Lower leg skin (tissue), 4 donors: ENCODE measurements at regions not wholly inside any gene's neighbourhood (a gene's known extent, or its start where the extent isn't known, plus 50 kb on each side); places are given as distances from the start of the nearest gene placed in this dataset.

Source experiments
- DNase-seq, 2 donors: peaks; one replicate each; pipeline ENCODE4 v3.0.0-alpha.2; 2019; ENCODE audit warnings: low spot score in 2 of 2
- H3K4me3 ChIP-seq: fragments of 200-600 bp; sonication (generic); 2 replicates; pipeline ENCODE4 v1.5.1; 2017; ENCODE audit warnings: mild to moderate bottlenecking, low read depth; ENCODE audit not compliant: poor library complexity, severe bottlenecking
- POLR2A ChIP-seq, 2 donors: fragments of 450-650 bp; IDR thresholded peaks; one replicate each; pipeline ENCODE4 v1.6.1; 2016 to 2017; ENCODE audit warnings: antibody characterized with exemption in 2 of 2, mild to moderate bottlenecking in 1 of 2, moderate library complexity in 1 of 2
- whole genome bisulfite sequencing, 2 donors: methylation state at CpG; one replicate each; pipeline ENCODE4 v1.1.5; 2018; 5-methylcytosine and 5-hydroxymethylcytosine counted together
- intact Hi-C: fragments of 100-400 bp; cut with DNase I; formaldehyde crosslinking; loops from one replicate; pipeline ENCODE4 v1.15.0; 2023; ENCODE audit warnings: low total_unique reads
- TF ChIP-seq, protein P1 (sequence below), 3 donors: fragments of 450-650 bp; IDR thresholded peaks; one replicate each; pipeline ENCODE4 v1.5.1; 2016; ENCODE audit warnings: antibody characterized with exemption in 3 of 3, mild to moderate bottlenecking in 3 of 3, moderate library complexity in 2 of 3

DNA sequence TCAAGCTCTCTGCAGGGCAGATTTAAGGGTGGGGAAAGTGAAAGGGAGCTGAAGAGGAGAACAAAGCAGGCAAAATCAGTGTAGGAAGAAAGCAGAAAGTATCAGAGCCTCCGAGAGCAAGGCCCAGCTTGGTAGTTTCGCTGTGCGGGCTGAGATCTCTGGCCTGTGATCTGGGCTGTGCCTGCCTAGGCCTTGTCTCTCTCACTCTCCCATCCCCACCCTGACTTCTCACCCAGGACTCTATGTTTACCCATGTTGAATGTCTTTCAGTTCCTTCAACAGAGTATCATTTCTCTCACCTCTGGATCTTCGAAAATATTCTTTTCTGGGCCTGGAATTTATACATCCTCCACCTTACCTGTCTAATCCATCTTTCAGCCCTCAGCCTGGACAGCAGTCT, 391.3 kb downstream of the FOXO1 start:
- no peak for DNase-seq
- TF ChIP-seq, protein P1, sequence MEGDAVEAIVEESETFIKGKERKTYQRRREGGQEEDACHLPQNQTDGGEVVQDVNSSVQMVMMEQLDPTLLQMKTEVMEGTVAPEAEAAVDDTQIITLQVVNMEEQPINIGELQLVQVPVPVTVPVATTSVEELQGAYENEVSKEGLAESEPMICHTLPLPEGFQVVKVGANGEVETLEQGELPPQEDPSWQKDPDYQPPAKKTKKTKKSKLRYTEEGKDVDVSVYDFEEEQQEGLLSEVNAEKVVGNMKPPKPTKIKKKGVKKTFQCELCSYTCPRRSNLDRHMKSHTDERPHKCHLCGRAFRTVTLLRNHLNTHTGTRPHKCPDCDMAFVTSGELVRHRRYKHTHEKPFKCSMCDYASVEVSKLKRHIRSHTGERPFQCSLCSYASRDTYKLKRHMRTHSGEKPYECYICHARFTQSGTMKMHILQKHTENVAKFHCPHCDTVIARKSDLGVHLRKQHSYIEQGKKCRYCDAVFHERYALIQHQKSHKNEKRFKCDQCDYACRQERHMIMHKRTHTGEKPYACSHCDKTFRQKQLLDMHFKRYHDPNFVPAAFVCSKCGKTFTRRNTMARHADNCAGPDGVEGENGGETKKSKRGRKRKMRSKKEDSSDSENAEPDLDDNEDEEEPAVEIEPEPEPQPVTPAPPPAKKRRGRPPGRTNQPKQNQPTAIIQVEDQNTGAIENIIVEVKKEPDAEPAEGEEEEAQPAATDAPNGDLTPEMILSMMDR (IDR thresholded peaks at IDR 0.05): no peak
- no peak for TF ChIP-seq POLR2A (IDR thresholded peaks at IDR 0.05)
- WGBS, 2 donors: 99% methylated on average over 4 of the region's 4 CpGs
- intact Hi-C loops: no loop called here
- H3K4me3 ChIP-seq: no peak overlapping the region

DNA sequence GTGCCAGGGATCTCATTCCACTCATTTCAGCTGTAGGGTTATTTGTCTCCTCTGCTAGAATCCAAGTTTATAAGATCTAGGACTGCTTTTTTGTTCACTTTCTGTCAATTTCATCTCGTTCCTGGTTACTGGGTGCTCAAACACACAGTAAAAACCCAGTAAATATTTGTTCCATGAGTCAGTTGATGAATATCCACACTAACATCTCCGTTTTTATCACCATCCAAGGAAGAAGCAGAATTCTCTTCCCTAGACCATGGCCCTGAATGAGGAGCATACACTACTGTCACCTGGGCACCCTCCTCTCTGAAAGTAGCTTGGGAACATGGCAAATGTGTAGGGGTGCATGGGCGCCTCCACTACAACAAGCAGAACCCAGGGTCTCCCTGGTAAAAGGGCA, 390.8 kb downstream of the FOXO1 start:
- no peak for DNase-seq
- WGBS, 2 donors: 88 to 97% methylated on average over 3 of the region's 3 CpGs
- intact Hi-C loops: no loop called here
- TF ChIP-seq, protein P1 (IDR thresholded peaks at IDR 0.05): no peak
- TF ChIP-seq POLR2A (IDR thresholded peaks at IDR 0.05): no peak
- H3K4me3 ChIP-seq: no peak overlapping the region

DNA sequence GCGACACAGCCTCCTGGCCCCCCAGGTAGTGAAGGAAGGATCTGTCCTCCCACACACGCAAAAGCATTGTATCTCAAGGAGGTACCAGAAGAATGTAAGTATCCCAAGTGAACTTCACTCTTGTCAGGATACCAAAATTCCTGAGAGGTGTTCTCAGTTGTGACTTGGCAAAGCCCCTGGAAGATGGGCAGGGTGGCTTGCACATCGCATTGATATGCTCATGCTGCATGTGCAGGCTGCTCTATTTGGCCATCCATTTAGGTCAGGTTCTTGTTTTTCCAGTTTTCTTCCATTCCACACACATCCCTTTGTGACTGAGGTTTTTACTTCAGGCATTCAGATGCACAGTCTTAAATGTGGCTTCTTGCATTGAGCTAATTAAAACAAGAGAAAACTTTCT, 382.8 kb downstream of the FOXO1 start:
- intact Hi-C loops: no loop called here
- no peak for DNase-seq
- 56 to 59% methylated on average over 3 of the region's 3 CpGs for WGBS, 2 donors
- no peak overlapping the region for H3K4me3 ChIP-seq
- TF ChIP-seq, protein P1 (IDR thresholded peaks at IDR 0.05): no peak
- no peak for TF ChIP-seq POLR2A (IDR thresholded peaks at IDR 0.05)

DNA sequence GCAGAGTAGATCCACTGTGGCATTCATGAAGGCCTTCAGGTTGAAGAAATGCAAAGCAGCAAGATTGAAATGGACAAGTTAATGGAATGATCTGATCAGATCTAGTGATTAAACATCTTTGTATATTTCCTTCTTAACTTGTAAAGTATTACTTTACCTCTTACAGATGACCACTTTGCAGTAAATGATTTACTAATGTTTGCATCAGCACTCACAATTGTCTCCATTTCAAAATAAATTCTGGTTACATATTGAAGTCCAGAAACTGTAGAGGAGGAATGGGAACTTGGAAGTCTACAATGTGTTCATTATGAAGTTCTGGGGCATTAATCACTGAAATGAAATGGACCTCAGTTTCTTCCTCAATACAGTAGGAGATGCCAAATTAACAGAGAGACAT, 380.8 kb downstream of the FOXO1 start:
- no peak for TF ChIP-seq POLR2A (IDR thresholded peaks at IDR 0.05)
- TF ChIP-seq, protein P1 (IDR thresholded peaks at IDR 0.05): no peak
- H3K4me3 ChIP-seq: no peak overlapping the region
- no peak for DNase-seq
- intact Hi-C loops: no loop called here

DNA sequence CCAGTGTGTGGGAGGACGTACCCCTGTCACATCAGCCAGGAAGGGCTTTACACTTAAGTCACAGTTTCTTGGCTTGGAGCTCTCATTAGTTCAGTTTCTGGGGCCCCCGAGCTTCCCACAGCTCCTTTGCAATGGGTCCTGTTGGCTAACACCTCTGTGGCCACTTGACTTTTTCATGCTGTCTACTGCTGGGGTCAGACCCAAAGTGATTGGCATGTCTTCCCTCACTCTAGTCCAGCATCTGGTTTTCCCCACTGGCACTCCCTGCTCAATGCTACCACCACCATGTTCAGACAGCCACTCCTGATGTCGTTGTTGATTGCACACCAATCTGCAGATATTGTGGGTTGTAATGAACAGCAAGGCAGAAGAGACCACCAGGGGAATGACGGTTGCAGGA, 379.0 kb downstream of the FOXO1 start:
- TF ChIP-seq, protein P1 (IDR thresholded peaks at IDR 0.05): no peak
- TF ChIP-seq POLR2A (IDR thresholded peaks at IDR 0.05): no peak
- WGBS, 2 donors: 87 to 94% methylated on average over 4 of the region's 4 CpGs
- no peak overlapping the region for H3K4me3 ChIP-seq
- intact Hi-C loops: no loop called here
- no peak for DNase-seq

DNA sequence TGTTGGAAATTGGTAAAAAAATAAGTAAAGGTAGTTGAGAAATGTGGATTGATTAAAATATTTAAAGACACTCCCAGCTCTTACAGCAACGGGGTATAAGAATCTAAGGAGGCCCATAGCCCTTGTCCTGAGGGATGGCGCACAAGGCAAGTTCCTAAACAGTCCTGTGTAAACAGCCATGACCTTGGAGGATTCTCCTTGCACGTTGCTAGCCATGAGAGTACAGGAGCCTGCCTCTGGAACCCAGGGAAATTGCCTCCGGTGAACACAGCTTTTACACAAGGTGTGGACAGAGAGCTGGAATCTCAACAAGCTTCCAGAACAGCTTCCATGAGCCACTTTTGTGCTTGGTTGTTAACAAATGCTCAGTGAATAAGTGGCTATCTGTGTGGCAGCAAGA, 378.2 kb downstream of the FOXO1 start:
- TF ChIP-seq, protein P1 (IDR thresholded peaks at IDR 0.05): no peak
- TF ChIP-seq POLR2A (IDR thresholded peaks at IDR 0.05): no peak
- DNase-seq: no peak
- no peak overlapping the region for H3K4me3 ChIP-seq
- 76 to 78% methylated on average over 4 of the region's 4 CpGs for WGBS, 2 donors
- intact Hi-C loops: no loop called here
